WERI-Rb-1 (cell line): ENCODE measurements at regions not wholly inside any gene's neighbourhood (a gene's known extent, or its start where the extent isn't known, plus 50 kb on each side); places are given as distances from the start of the nearest gene placed in this dataset.

Source experiments
- DNase-seq: peaks from one replicate; pipeline ENCODE4 v3.0.0-alpha.2; 2020
- H3K27ac ChIP-seq: fragments of 250-450 bp; sonication (Bioruptor Pico); 2 replicates; pipeline ENCODE4 v1.5.1; 2020; ENCODE audit warnings: mild to moderate bottlenecking, moderate library complexity
- H3K27me3 ChIP-seq: fragments of 250-450 bp; sonication (Bioruptor Pico); 2 replicates; pipeline ENCODE4 v1.5.1; 2021; ENCODE audit warnings: mild to moderate bottlenecking, low read depth, moderate library complexity; ENCODE audit not compliant: insufficient read depth, severe bottlenecking
- H3K36me3 ChIP-seq: fragments of 250-450 bp; sonication (Bioruptor Pico); 2 replicates; pipeline ENCODE4 v1.5.1; 2020; ENCODE audit warnings: mild to moderate bottlenecking, moderate library complexity
- H3K4me3 ChIP-seq: 2 replicates; pipeline ENCODE4 v1.5.1; 2011; ENCODE audit warnings: low read depth, mild to moderate bottlenecking, control low read depth, low read length
- H3K9me3 ChIP-seq: fragments of 250-450 bp; sonication (Bioruptor Pico); 2 replicates; pipeline ENCODE4 v1.5.1; 2021; ENCODE audit warnings: mild to moderate bottlenecking, moderate library complexity; ENCODE audit not compliant: severe bottlenecking
- TF ChIP-seq, protein P1 (sequence below): IDR thresholded peaks from 2 replicates; pipeline ENCODE4 v1.5.1; 2011; ENCODE audit warnings: low read depth, mild to moderate bottlenecking, control low read depth, inconsistent platforms, low read length

DNA sequence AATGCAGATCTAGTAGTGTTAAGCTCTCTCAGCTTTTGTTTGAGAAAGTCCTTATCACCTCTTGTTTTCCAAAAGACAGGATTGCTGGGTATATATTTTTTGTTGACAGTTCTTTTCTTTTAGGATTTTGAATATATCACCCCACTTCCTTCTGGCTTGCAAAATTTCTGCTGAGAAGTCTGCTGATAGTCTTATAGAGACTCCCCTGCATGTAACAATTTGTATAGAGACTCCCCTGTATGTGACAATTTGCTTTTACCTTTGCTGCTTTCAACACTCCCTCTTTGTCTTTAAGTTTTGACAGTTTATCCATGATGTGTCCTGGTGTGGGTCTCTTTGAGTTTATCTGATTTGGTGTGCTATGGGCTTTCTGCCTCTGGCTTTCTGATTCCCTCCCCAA lies 115.0 kb upstream of the CCDC85A start:
- Histone ChIP-seq H3K9me3 (no peaks in the 10 kb centered on the region), H3K27me3 (no peaks in the 10 kb centered on the region), H3K27ac (no peak overlapping the region), H3K4me3 (no peak overlapping the region), H3K36me3 (no peaks in the 10 kb centered on the region)
- DNase-seq: no peak
- TF ChIP-seq, protein P1, sequence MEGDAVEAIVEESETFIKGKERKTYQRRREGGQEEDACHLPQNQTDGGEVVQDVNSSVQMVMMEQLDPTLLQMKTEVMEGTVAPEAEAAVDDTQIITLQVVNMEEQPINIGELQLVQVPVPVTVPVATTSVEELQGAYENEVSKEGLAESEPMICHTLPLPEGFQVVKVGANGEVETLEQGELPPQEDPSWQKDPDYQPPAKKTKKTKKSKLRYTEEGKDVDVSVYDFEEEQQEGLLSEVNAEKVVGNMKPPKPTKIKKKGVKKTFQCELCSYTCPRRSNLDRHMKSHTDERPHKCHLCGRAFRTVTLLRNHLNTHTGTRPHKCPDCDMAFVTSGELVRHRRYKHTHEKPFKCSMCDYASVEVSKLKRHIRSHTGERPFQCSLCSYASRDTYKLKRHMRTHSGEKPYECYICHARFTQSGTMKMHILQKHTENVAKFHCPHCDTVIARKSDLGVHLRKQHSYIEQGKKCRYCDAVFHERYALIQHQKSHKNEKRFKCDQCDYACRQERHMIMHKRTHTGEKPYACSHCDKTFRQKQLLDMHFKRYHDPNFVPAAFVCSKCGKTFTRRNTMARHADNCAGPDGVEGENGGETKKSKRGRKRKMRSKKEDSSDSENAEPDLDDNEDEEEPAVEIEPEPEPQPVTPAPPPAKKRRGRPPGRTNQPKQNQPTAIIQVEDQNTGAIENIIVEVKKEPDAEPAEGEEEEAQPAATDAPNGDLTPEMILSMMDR: no peak

DNA sequence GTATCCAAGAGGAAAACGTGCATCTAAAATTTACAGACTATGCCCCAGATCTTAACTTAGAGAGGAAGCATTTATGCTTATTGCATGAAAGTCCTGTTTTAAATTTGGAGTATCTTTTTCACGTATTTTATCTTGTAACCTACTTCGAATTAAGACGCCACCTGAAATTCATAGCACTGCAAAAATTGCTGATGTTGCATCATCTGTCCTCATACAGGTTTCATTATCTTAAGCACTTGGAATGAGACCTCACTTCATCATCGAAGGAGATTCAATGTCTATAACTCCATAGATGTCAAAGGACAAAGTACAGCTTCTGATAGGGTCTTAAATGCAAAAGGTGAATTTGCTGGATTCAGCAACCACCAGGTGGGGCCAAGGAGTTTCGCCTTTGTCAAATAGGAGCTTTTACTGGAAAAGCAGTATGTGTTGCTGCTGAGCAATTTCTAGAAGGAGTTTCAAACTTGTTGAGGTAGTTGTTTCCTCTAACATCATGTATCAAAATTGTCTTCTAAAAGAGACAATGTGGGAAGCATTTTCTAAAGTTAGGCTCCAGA lies 106.4 kb upstream of the CCDC85A start:
- H3K27ac ChIP-seq: no peak overlapping the region
- H3K27me3 ChIP-seq: no peaks in the 10 kb centered on the region
- no peak overlapping the region for H3K4me3 ChIP-seq
- TF ChIP-seq, protein P1: peak; percentile 69
- H3K9me3 ChIP-seq: no peaks in the 10 kb centered on the region
- DNase-seq: peak; percentile 56
- no peaks in the 10 kb centered on the region for H3K36me3 ChIP-seq

DNA sequence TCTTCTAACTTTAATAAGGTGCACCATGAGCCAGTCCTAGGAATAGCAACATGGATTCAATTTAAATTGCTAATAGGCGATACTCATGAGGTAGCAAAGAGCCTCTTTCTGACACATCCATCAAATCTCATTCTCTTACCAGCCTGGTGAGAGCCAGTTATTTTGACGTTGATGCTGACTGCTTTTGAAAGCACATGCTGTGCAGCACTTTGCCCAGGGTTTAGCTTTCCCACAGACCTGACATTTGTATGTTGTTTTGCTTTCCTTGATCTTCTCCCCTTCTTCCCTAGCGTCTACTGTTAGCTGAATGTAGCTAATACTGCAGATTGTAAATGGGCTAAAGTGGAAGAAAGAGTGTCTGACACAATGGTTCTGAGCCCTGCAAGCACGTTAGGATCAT lies 101.1 kb upstream of the CCDC85A start:
- no peaks in the 10 kb centered on the region for H3K36me3 ChIP-seq
- no peaks in the 10 kb centered on the region for H3K27me3 ChIP-seq
- H3K4me3 ChIP-seq: no peak overlapping the region
- TF ChIP-seq, protein P1: no peak
- no peak overlapping the region for H3K27ac ChIP-seq
- no peaks in the 10 kb centered on the region for H3K9me3 ChIP-seq
- DNase-seq: no peak

DNA sequence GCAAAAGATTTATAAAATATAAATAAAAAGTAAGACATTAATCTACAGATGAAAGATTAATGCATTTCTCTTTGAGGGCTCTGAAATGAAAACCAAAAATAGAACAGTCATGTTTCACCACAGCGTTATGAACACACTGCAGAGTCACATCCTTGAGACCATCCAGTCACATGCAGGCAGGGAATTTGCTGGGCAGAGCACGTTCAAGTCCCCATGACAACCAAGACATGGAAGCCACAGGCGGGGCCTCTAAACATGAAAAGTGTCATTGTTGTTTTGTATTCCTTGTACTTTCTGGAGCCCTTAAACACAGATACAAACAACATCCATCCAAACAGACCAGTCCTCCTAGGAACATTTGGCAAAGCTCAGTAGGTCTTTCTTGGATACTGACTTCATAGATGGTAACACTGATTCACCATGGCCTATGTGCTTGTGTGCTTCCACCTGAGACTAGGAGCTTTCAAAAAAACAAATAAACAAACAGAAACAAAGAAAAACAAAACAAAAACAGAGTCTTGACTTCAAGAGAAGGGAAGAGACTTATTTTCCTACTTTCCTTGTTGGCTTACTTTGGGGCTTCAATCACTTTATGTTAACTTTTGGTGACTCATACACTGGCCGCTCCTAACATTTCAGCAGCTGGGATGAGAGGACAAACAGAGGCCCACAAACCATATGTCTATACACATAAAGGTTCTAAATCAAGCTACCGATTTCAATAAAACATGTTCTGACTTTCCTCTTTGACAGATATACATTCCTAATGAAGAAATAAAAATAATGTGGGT lies 99.5 kb upstream of the CCDC85A start:
- H3K9me3 ChIP-seq: no peaks in the 10 kb centered on the region
- H3K27me3 ChIP-seq: no peaks in the 10 kb centered on the region
- H3K27ac ChIP-seq: no peak overlapping the region
- DNase-seq: no peak
- TF ChIP-seq, protein P1: no peak
- no peak overlapping the region for H3K4me3 ChIP-seq
- no peaks in the 10 kb centered on the region for H3K36me3 ChIP-seq

DNA sequence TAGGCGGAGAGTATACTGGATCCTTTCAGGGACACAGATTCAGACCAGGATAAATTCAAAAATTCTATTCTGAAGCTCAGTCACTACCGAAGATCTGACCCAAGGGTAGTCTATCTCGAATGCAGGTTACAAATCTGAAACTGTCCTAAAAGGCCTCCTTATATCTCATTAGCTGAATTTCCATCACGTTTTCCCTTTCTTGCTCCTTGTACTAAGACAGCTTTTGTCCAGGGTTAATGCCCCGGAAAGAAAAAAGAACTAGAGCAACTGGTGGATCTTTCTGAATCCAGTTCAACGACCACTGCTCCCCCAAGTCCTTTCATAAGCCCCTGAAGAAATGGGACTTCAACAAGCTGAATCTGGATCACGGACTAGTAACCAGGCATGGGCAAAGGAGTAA lies 97.5 kb upstream of the CCDC85A start:
- TF ChIP-seq, protein P1: no peak
- H3K9me3 ChIP-seq: no peaks in the 10 kb centered on the region
- H3K4me3 ChIP-seq: no peak overlapping the region
- no peaks in the 10 kb centered on the region for H3K27me3 ChIP-seq
- no peak overlapping the region for H3K27ac ChIP-seq
- DNase-seq: no peak
- no peaks in the 10 kb centered on the region for H3K36me3 ChIP-seq
